ENCODE measurements at regions not wholly inside any gene's neighbourhood (a gene's known extent, or its start where the extent isn't known, plus 50 kb on each side); places are given as distances from the start of the nearest gene placed in this dataset.

- TF ChIP-seq RXRB (CRISPR knock-in tag; IDR thresholded peaks at IDR 0.05; ENCODE audit: borderline replicate concordance), result no peak
- no peak for TF ChIP-seq MED8 (CRISPR knock-in tag; IDR thresholded peaks at IDR 0.05; ENCODE audit: insufficient replicate concordance)
- TF ChIP-seq ZNF564 (CRISPR knock-in tag; IDR thresholded peaks at IDR 0.05), result no peak
- no peak for TF ChIP-seq ZNF232 (CRISPR knock-in tag; IDR thresholded peaks at IDR 0.05; ENCODE audit: borderline replicate concordance)
Observed at GRCh38 chr13:59263531-59263930, 900.2 kb downstream of the DIAPH3 start (continued).

GRCh38 chr13:59266478-59267063 lies 897.2 kb downstream of the DIAPH3 start:
- Histone ChIP-seq H3K9me3 (ENCODE audit: low read length) (no peaks in the 10 kb centered on the region), H2AFZ (ENCODE audit: low read length) (no peak overlapping the region), H3K79me2 (ENCODE audit: insufficient read depth, low read length) (no peaks in the 10 kb centered on the region), H3K4me1 (ENCODE audit: insufficient read depth, low read length) (no peaks in the 10 kb centered on the region), H3K4me3 (replicated peaks in 1 of 3; ENCODE audit: insufficient read depth in 1 of 3, low read depth in 2 of 3, low read length in 3 of 3) (no peak overlapping the region), H3K36me3 (replicated peaks in 1 of 2; ENCODE audit: control insufficient read depth in 1 of 2, insufficient read depth in 2 of 2, low read length in 2 of 2) (no peaks in the 10 kb centered on the region), H3K4me2 (ENCODE audit: low read depth, low read length) (no peak overlapping the region), H3K27me3 (ENCODE audit: control insufficient read depth in 1 of 2, insufficient read depth in 2 of 2, low read length in 2 of 2) (no peaks in the 10 kb centered on the region), H3K9ac (ENCODE audit: insufficient read depth, low read depth, low read length) (no peak overlapping the region), H3K27ac (ENCODE audit: extremely low read length, insufficient read depth, low read length) (no peak overlapping the region), H4K20me1 (ENCODE audit: insufficient read depth, low read length) (no peaks in the 10 kb centered on the region)
- CTCF ChIA-PET (ENCODE audit: low intra/inter-chr PET ratio, low total read pairs), result no interaction called here
- no TSS peak for BruUV-seq (replicated peaks)
- ATAC-seq, result no peak
- intact Hi-C loops (cut with micrococcal nuclease; ENCODE audit: unreplicated experiment), result no loop called here
- in situ Hi-C loops (cut with HindIII; ENCODE audit: extremely low pct_ligation_motif_present, low pct_unique_long_range_greater_than_20kb), result no loop called here
- TF ChIP-seq ZBTB4 (CRISPR knock-in tag; IDR thresholded peaks at IDR 0.05; ENCODE audit: borderline replicate concordance), result no peak
- TF ChIP-seq HOXA3 (CRISPR knock-in tag; IDR thresholded peaks at IDR 0.05), result no peak
- TF ChIP-seq PAWR (CRISPR knock-in tag; IDR thresholded peaks at IDR 0.05; ENCODE audit: borderline replicate concordance), result no peak
- no peak for TF ChIP-seq YY1 (IDR thresholded peaks at IDR 0.05; ENCODE audit: insufficient read depth, insufficient replicate concordance, low read depth, low read length)
- no peak for TF ChIP-seq ZNF362 (CRISPR knock-in tag; IDR thresholded peaks at IDR 0.05; ENCODE audit: borderline replicate concordance)
- no peak for TF ChIP-seq MXI1 (IDR thresholded peaks at IDR 0.05; ENCODE audit: borderline replicate concordance, low read depth, low read length)
- no peak for TF ChIP-seq ZFP1 (CRISPR knock-in tag; IDR thresholded peaks at IDR 0.05)
- no peak for TF ChIP-seq KMT2A (CRISPR knock-in tag; IDR thresholded peaks at IDR 0.05)
- no peak for TF ChIP-seq ZNF180 (CRISPR knock-in tag; IDR thresholded peaks at IDR 0.05; ENCODE audit: borderline replicate concordance, low read depth)
- no peak for DNase-seq (ENCODE audit: low spot score)
- no peak for FAIRE-seq
- WGBS (ENCODE audit: low lambda C conversion rate), result 1% methylated on average over 2 of the region's 2 CpGs
- POLR2A ChIA-PET, result no interaction called here

Data from HepG2 (cell line).